ENCODE measurements at regions not wholly inside any gene's neighbourhood (a gene's known extent, or its start where the extent isn't known, plus 50 kb on each side); places are given as distances from the start of the nearest gene placed in this dataset.

GRCh38 chr13:50679321-50679720 lies 164.2 kb downstream of the DLEU7 start:
- DNase-seq (no peak), ATAC-seq (ENCODE audit: low read depth) (no peak)
- no peak overlapping the region for H3K4me3 Mint-ChIP-seq
- no peaks in the 10 kb centered on the region for H4K20me1 ChIP-seq (ENCODE audit: control insufficient read depth, insufficient read depth, low read length, poor library complexity, severe bottlenecking)
- H3K27ac Mint-ChIP-seq = no peak overlapping the region
- H3K27ac ChIP-seq (ENCODE audit: low read length in 2 of 2) = no peak overlapping the region
- no peaks in the 10 kb centered on the region for H3K9me3 ChIP-seq (ENCODE audit: control extremely low read depth in 1 of 3, control insufficient read depth in 2 of 3, insufficient read depth in 1 of 3, low read length in 2 of 3)
- POLR2A ChIA-PET = no interaction called here
- no peak overlapping the region for H2AFZ ChIP-seq (ENCODE audit: insufficient read depth, low read depth, low read length, poor library complexity, severe bottlenecking)
- peaks cover 38% of the 10 kb centered on the region for H3K4me1 Mint-ChIP-seq
- H3K36me3 ChIP-seq (replicated peaks in 1 of 2; ENCODE audit: control extremely low read depth in 1 of 2, control insufficient read depth in 1 of 2, extremely low read depth in 1 of 2, insufficient read depth in 2 of 2, low read length in 1 of 2) = no peaks in the 10 kb centered on the region
- H3K4me3 ChIP-seq (ENCODE audit: control extremely low read depth in 1 of 5, extremely low read depth in 1 of 5, insufficient read depth in 1 of 5, low read depth in 2 of 5, low read length in 4 of 5) = no peak overlapping the region
- no peaks in the 10 kb centered on the region for H3K79me2 ChIP-seq (ENCODE audit: control insufficient read depth, insufficient read depth, low read length)
- CTCF ChIA-PET = no interaction called here
- no peak overlapping the region for H3K4me2 ChIP-seq (replicated peaks; ENCODE audit: low read depth, low read length, poor library complexity, severe bottlenecking)
- no peaks in the 10 kb centered on the region for H3K27me3 ChIP-seq (replicated peaks in 1 of 4; ENCODE audit: control extremely low read depth in 1 of 4, control insufficient read depth in 3 of 4, insufficient read depth in 4 of 4, low read length in 3 of 4)
- no peaks in the 10 kb centered on the region for H3K27me3 Mint-ChIP-seq
- peaks cover 31% of the 10 kb centered on the region in 2 donors for H3K4me1 ChIP-seq (ENCODE audit: control insufficient read depth in 2 of 2, insufficient read depth in 2 of 2, low read length in 2 of 2)
- TF ChIP-seq EZH2 (IDR thresholded peaks at IDR 0.05; ENCODE audit: borderline replicate concordance, insufficient read depth, low read depth, low read length, poor library complexity, severe bottlenecking) = no peak
- no peak for TF ChIP-seq CTCF (IDR thresholded peaks at IDR 0.05)
- intact Hi-C loops (cut with micrococcal nuclease) = no loop called here
- H3K9me3 Mint-ChIP-seq (ENCODE audit: insufficient read depth) = no peaks in the 10 kb centered on the region
- no peak overlapping the region for H3K9ac ChIP-seq (ENCODE audit: low read length)

- Histone ChIP-seq H3K36me3 (replicated peaks in 1 of 2; ENCODE audit: control extremely low read depth in 1 of 2, control insufficient read depth in 1 of 2, extremely low read depth in 1 of 2, insufficient read depth in 2 of 2, low read length in 1 of 2) (no peaks in the 10 kb centered on the region), H3K4me3 (ENCODE audit: control extremely low read depth in 1 of 5, extremely low read depth in 1 of 5, insufficient read depth in 1 of 5, low read depth in 2 of 5, low read length in 4 of 5) (no peak overlapping the region), H3K27ac (ENCODE audit: low read length in 2 of 2) (no peak overlapping the region), H3K4me1 (ENCODE audit: control insufficient read depth in 2 of 2, insufficient read depth in 2 of 2, low read length in 2 of 2) (peaks cover 24 to 26% of the 10 kb centered on the region in 2 donors), H3K79me2 (ENCODE audit: control insufficient read depth, insufficient read depth, low read length) (no peaks in the 10 kb centered on the region), H3K4me2 (replicated peaks; ENCODE audit: low read depth, low read length, poor library complexity, severe bottlenecking) (no peak overlapping the region), H4K20me1 (ENCODE audit: control insufficient read depth, insufficient read depth, low read length, poor library complexity, severe bottlenecking) (no peaks in the 10 kb centered on the region), H3K9me3 (ENCODE audit: control extremely low read depth in 1 of 3, control insufficient read depth in 2 of 3, insufficient read depth in 1 of 3, low read length in 2 of 3) (no peaks in the 10 kb centered on the region), H3K9ac (ENCODE audit: low read length) (no peak overlapping the region), H3K27me3 (replicated peaks in 1 of 4; ENCODE audit: control extremely low read depth in 1 of 4, control insufficient read depth in 3 of 4, insufficient read depth in 4 of 4, low read length in 3 of 4) (no peaks in the 10 kb centered on the region), H2AFZ (ENCODE audit: insufficient read depth, low read depth, low read length, poor library complexity, severe bottlenecking) (no peak overlapping the region)
- Mint-ChIP-seq H3K9me3 (ENCODE audit: insufficient read depth) (peaks cover 1% of the 10 kb centered on the region), H3K4me3 (no peak overlapping the region), H3K27ac (no peak overlapping the region), H3K4me1 (peaks cover 30% of the 10 kb centered on the region), H3K27me3 (no peaks in the 10 kb centered on the region)
- POLR2A ChIA-PET = no interaction called here
- no peak for TF ChIP-seq CTCF (IDR thresholded peaks at IDR 0.05)
- TF ChIP-seq EZH2 (IDR thresholded peaks at IDR 0.05; ENCODE audit: borderline replicate concordance, insufficient read depth, low read depth, low read length, poor library complexity, severe bottlenecking) = no peak
- no peak for ATAC-seq (ENCODE audit: low read depth)
- intact Hi-C loops (cut with micrococcal nuclease) = no loop called here
- CTCF ChIA-PET = interaction anchor here (1.0 to 1.2 kb wide), 2 partner anchors 169 to 230 kb away, joined by 3 to 4 read pairs; no protein-coding TSS in a partner anchor
- DNase-seq = no peak
Measured at GRCh38 chr13:50682002-50682401, 161.5 kb downstream of the DLEU7 start.
